ENCODE measurements at regions not wholly inside any gene's neighbourhood (a gene's known extent, or its start where the extent isn't known, plus 50 kb on each side); places are given as distances from the start of the nearest gene placed in this dataset.

DNA sequence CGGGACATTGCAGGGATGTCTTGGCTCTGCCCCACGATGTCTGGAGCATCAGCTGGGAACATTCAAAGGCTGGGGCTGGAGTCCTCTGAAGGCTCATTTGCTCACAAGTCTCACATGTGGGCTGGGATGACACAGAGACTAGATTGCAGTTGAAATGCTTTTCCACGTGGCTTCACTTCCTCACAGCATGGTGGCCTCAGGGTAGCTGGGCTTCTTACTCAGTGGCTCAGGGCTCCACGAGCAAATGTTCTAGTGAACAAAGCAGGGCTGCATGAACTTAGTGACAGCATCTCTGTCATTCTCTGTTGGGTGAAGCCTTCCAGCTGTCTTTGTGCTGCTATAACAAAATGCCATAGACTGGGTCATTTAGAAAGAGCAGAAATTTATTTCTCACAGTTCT, 247.0 kb upstream of the POU3F1 start:
- ATAC-seq = no peak
- Histone ChIP-seq H3K27me3 (peaks cover 61% of the 10 kb centered on the region), H3K4me1 (no peaks in the 10 kb centered on the region), H3K27ac (no peak overlapping the region), H3K4me3 (no peak overlapping the region), H3K36me3 (no peaks in the 10 kb centered on the region), H3K9me3 (peaks cover 0 to 11% (median 0%) of the 10 kb centered on the region in 3 donors)
- 57 to 58% methylated on average over 1 to 4 of the region's 4 CpGs for WGBS, 2 donors (ENCODE audit: low coverage in 1 of 2)
- TF ChIP-seq POLR2AphosphoS5 (IDR thresholded peaks at IDR 0.05) (no peak), POLR2A (IDR thresholded peaks at IDR 0.05) (no peak), EP300 (IDR thresholded peaks at IDR 0.05) (no peak)
- TF ChIP-seq, protein P1, sequence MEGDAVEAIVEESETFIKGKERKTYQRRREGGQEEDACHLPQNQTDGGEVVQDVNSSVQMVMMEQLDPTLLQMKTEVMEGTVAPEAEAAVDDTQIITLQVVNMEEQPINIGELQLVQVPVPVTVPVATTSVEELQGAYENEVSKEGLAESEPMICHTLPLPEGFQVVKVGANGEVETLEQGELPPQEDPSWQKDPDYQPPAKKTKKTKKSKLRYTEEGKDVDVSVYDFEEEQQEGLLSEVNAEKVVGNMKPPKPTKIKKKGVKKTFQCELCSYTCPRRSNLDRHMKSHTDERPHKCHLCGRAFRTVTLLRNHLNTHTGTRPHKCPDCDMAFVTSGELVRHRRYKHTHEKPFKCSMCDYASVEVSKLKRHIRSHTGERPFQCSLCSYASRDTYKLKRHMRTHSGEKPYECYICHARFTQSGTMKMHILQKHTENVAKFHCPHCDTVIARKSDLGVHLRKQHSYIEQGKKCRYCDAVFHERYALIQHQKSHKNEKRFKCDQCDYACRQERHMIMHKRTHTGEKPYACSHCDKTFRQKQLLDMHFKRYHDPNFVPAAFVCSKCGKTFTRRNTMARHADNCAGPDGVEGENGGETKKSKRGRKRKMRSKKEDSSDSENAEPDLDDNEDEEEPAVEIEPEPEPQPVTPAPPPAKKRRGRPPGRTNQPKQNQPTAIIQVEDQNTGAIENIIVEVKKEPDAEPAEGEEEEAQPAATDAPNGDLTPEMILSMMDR (IDR thresholded peaks at IDR 0.05) = no peak

DNA sequence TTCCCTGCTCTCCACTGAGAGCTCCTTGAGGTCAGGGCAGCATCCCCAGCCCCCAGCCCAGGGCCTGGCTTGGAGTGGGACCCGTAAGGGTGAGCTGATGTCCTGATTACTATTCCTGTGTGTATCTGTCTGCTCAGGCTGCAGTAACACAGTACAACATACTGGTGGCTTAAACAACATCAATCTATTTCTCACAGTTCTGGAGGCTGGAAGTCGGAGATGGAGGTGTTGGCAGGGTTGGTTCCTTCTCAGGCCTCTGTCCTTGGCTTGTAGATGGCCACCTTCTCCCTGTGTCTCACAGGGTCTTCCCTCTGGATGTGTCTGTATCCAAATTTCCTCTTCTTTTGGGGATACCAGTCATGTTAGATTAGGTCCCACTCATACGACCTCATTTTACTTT, 246.4 kb upstream of the POU3F1 start:
- Histone ChIP-seq H3K27me3 (peaks cover 56% of the 10 kb centered on the region), H3K4me3 (no peak overlapping the region), H3K36me3 (no peaks in the 10 kb centered on the region), H3K9me3 (peaks cover 0 to 11% (median 0%) of the 10 kb centered on the region in 3 donors), H3K27ac (no peak overlapping the region), H3K4me1 (no peaks in the 10 kb centered on the region)
- 57 to 100% methylated on average over 1 to 2 of the region's 3 CpGs for WGBS, 2 donors (ENCODE audit: low coverage in 1 of 2)
- TF ChIP-seq POLR2AphosphoS5 (IDR thresholded peaks at IDR 0.05) (no peak), POLR2A (IDR thresholded peaks at IDR 0.05) (no peak), EP300 (IDR thresholded peaks at IDR 0.05) (no peak)
- TF ChIP-seq, protein P1 (IDR thresholded peaks at IDR 0.05) = no peak
- ATAC-seq = no peak

DNA sequence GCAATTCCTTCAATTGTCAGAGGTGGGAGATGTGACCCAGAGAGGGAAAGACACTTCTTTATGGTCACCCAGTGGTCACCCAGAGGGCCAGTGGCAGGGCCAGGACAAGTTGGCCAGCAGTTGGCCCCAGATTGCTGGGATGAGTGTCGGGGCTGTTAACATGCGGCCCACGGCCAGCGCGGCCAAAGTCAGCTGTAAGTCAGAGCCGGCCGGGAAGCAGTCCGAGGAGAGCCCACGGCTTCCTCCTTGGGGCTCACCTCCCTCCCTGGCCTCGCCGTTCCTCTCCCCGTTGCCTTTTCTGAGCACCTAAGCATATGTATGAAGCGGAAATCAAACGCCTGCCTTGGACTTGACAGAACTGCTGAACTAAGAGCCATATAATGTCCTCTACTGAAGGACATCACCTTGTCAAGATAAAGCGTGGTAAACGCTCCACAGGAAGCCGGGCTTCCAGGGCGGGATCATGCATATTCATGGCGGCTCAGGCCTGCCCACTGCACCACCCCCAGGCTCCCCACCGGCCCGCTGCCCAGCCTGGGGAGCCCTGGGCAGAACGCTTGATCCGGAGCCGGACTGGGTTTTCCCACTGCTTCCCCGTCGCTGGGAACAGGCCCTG, 245.4 kb upstream of the POU3F1 start:
- no peak for TF ChIP-seq POLR2A (IDR thresholded peaks at IDR 0.05)
- TF ChIP-seq, protein P1 (IDR thresholded peaks at IDR 0.05) = no peak
- TF ChIP-seq EP300 (IDR thresholded peaks at IDR 0.05) = no peak
- Histone ChIP-seq H3K4me1 (no peaks in the 10 kb centered on the region), H3K9me3 (peaks cover 0 to 11% (median 0%) of the 10 kb centered on the region in 3 donors), H3K4me3 (no peak overlapping the region), H3K36me3 (no peaks in the 10 kb centered on the region), H3K27me3 (peaks cover 50% of the 10 kb centered on the region), H3K27ac (no peak overlapping the region)
- WGBS, 2 donors (ENCODE audit: low coverage in 1 of 2) = 30% methylated on average over 3 of the region's 26 CpGs; no CpG with 5 or more reads in 1 of the 2 donors
- ATAC-seq = no peak

DNA sequence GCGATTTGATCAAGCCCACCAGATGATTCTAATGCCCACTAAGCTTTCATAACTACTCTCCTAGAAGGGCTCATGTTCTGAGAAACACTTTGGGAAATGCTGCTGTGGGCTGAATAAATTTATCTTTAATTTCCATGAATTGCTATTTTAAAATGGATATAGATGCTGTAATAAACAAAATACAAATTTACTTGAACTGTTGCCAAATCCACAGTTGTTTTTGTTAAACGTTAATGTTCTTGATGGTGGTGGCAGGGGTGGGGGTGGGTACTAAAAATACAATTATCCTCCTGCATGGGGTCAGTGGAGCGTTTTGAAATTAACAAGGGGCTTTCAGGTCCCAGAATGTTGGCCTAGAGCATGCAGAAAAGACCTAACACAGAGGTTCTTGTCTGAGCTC, 244.7 kb upstream of the POU3F1 start:
- Histone ChIP-seq H3K27me3 (peaks cover 45% of the 10 kb centered on the region), H3K36me3 (no peaks in the 10 kb centered on the region), H3K4me1 (no peaks in the 10 kb centered on the region), H3K9me3 (peaks cover 0 to 11% (median 0%) of the 10 kb centered on the region in 3 donors), H3K4me3 (no peak overlapping the region), H3K27ac (no peak overlapping the region)
- TF ChIP-seq POLR2AphosphoS5 (IDR thresholded peaks at IDR 0.05) (no peak), POLR2A (IDR thresholded peaks at IDR 0.05) (no peak), EP300 (IDR thresholded peaks at IDR 0.05) (no peak)
- TF ChIP-seq, protein P1 (IDR thresholded peaks at IDR 0.05) = no peak
- no peak for ATAC-seq
- WGBS, 2 donors (ENCODE audit: low coverage in 1 of 2) = 34 to 53% methylated on average over 3 of the region's 3 CpGs

DNA sequence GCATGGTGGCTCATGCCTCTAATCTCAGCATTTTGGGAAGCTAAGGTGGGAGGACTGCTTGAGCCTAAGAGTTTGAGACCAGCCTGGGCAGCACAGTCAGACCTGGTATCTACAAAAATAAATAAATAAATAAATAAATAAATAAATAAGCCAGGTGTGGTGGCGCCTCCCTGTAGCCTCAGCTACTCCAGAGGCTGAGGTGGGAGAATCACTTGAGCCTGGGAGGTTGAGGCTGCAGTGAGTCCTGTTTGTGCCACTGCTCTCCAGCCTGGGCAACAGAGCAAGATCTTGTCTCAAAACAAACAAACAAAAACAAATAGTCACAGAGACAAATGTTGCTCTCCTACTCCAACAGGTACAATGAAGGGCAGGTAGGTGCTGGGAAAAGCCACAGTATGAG, 242.4 kb upstream of the POU3F1 start:
- Histone ChIP-seq H3K4me1 (no peaks in the 10 kb centered on the region), H3K27ac (no peak overlapping the region), H3K9me3 (peaks cover 0 to 10% (median 0%) of the 10 kb centered on the region in 3 donors), H3K4me3 (no peak overlapping the region), H3K27me3 (peaks cover 31% of the 10 kb centered on the region), H3K36me3 (no peaks in the 10 kb centered on the region)
- WGBS, 2 donors (ENCODE audit: low coverage in 1 of 2) = 100% methylated on average over 1 of the region's 1 CpG; no CpG with 5 or more reads in 1 of the 2 donors
- no peak for TF ChIP-seq POLR2A (IDR thresholded peaks at IDR 0.05)
- TF ChIP-seq, protein P1 (IDR thresholded peaks at IDR 0.05) = no peak
- TF ChIP-seq POLR2AphosphoS5 (IDR thresholded peaks at IDR 0.05) = no peak
- no peak for TF ChIP-seq EP300 (IDR thresholded peaks at IDR 0.05)
- ATAC-seq = no peak
